Liver (tissue), 8 donors: ENCODE measurements at regions not wholly inside any gene's neighbourhood (a gene's known extent, or its start where the extent isn't known, plus 50 kb on each side); places are given as distances from the start of the nearest gene placed in this dataset.
"Not testable (repeated sequence)": the region's sequence is repeated elsewhere in the genome, so short reads cannot be mapped to it uniquely, and the experiment has no call there.

Experiments used
- DNase-seq: peaks from one replicate; pipeline ENCODE4 v3.0.0-alpha.2; 2017; ENCODE audit warnings: low spot score
- H3K27ac ChIP-seq, 2 donors: one replicate each; pipeline ENCODE4 v1.7.0; 2013; ENCODE audit warnings: inconsistent platforms in 2 of 2, low read length in 2 of 2, control low read depth in 1 of 2, low read depth in 1 of 2, mild to moderate bottlenecking in 1 of 2
- H3K27me3 ChIP-seq, 4 donors: one replicate each; pipeline versions ENCODE4 v1.6.1 to v1.7.0; 2013; ENCODE audit warnings: low read length in 3 of 4, inconsistent platforms in 1 of 4, mild to moderate bottlenecking in 1 of 4, moderate library complexity in 1 of 4; ENCODE audit not compliant: control insufficient read depth in 4 of 4, insufficient read depth in 4 of 4
- H3K36me3 ChIP-seq, 4 donors: one replicate each; pipeline versions ENCODE4 v1.6.1 to v1.7.0; 2013; ENCODE audit warnings: low read length in 3 of 4, mild to moderate bottlenecking in 3 of 4, low read depth in 1 of 4, moderate library complexity in 1 of 4; ENCODE audit not compliant: control insufficient read depth in 4 of 4, insufficient read depth in 3 of 4
- H3K4me1 ChIP-seq, 4 donors: one replicate each; pipeline versions ENCODE4 v1.6.1 to v1.7.0; 2013; ENCODE audit warnings: low read length in 3 of 4, mild to moderate bottlenecking in 3 of 4, moderate library complexity in 1 of 4; ENCODE audit not compliant: control insufficient read depth in 4 of 4, insufficient read depth in 4 of 4
- H3K4me3 ChIP-seq, 3 donors: one replicate each; pipeline versions ENCODE4 v1.6.1 to v1.7.0; 2013; ENCODE audit warnings: low read length in 3 of 3, control low read depth in 1 of 3, low read depth in 1 of 3, mild to moderate bottlenecking in 1 of 3
- H3K9ac ChIP-seq, 2 donors: one replicate each; pipeline ENCODE4 v1.7.0; 2013; ENCODE audit warnings: low read length in 2 of 2, mild to moderate bottlenecking in 2 of 2, moderate library complexity in 2 of 2, control low read depth in 1 of 2, low read depth in 1 of 2
- H3K9me3 ChIP-seq, 4 donors: one replicate each; pipeline versions ENCODE4 v1.6.1 to v1.7.0; 2013; ENCODE audit warnings: low read length in 3 of 4; ENCODE audit not compliant: control insufficient read depth in 4 of 4
- FOXA1 ChIP-seq: IDR thresholded peaks from 2 replicates; pipeline ENCODE4 v1.6.1; 2016; ENCODE audit warnings: antibody characterized with exemption
- FOXA2 ChIP-seq: IDR thresholded peaks from 2 replicates; pipeline ENCODE4 v1.6.1; 2016; ENCODE audit warnings: antibody characterized with exemption
- GABPA ChIP-seq, 2 donors: IDR thresholded peaks in 1 of 2; conservative IDR thresholded peaks in 1 of 2; 2 replicates each; pipeline ENCODE4 v1.6.1; 2016; ENCODE audit warnings: antibody characterized with exemption in 2 of 2, mild to moderate bottlenecking in 1 of 2, moderate library complexity in 1 of 2
- HNF4A ChIP-seq, 2 donors: conservative IDR thresholded peaks; 2 replicates each; pipeline ENCODE4 v1.6.1; 2016; ENCODE audit warnings: antibody characterized with exemption in 2 of 2, mild to moderate bottlenecking in 2 of 2
- HNF4G ChIP-seq: IDR thresholded peaks from 2 replicates; pipeline ENCODE4 v1.6.1; 2016; ENCODE audit warnings: antibody characterized with exemption
- NR2F2 ChIP-seq: IDR thresholded peaks from 2 replicates; pipeline ENCODE4 v1.6.1; 2016; ENCODE audit warnings: antibody characterized with exemption
- RAD21 ChIP-seq, 2 donors: IDR thresholded peaks; 2 replicates each; pipeline ENCODE4 v1.6.1; 2016; ENCODE audit warnings: antibody characterized with exemption in 2 of 2, mild to moderate bottlenecking in 2 of 2
- RXRA ChIP-seq, 2 donors: IDR thresholded peaks; 2 replicates each; pipeline ENCODE4 v1.6.1; 2017 to 2018; ENCODE audit warnings: antibody characterized with exemption in 2 of 2, mild to moderate bottlenecking in 1 of 2
- SP1 ChIP-seq: IDR thresholded peaks from 2 replicates; pipeline ENCODE4 v1.6.1; 2018; ENCODE audit warnings: antibody characterized with exemption, mild to moderate bottlenecking
- YY1 ChIP-seq: IDR thresholded peaks from 2 replicates; pipeline ENCODE4 v1.6.1; 2016; ENCODE audit warnings: antibody characterized with exemption, mild to moderate bottlenecking
- WGBS: extraction: QIAGEN DNeasy Blood & Tissue Kit; methylation state at CpG from one replicate; pipeline ENCODE4 v1.1.7; 2013; 5-methylcytosine and 5-hydroxymethylcytosine counted together
- TF ChIP-seq, protein P1 (sequence below): IDR thresholded peaks from 2 replicates; pipeline ENCODE4 v1.6.1; 2016; ENCODE audit warnings: antibody characterized with exemption
- TF ChIP-seq, protein P2 (sequence below): fragments of 150-350 bp; IDR thresholded peaks from 2 replicates; pipeline ENCODE4 v1.5.1; 2017; ENCODE audit warnings: improper control_type of control experiment, low read depth, low read length; ENCODE audit not compliant: missing input control
- TF ChIP-seq, protein P3 (sequence below): IDR thresholded peaks from 2 replicates; pipeline ENCODE4 v1.6.1; 2016; ENCODE audit warnings: antibody characterized with exemption, mild to moderate bottlenecking
- TF ChIP-seq, protein P4 (sequence below): IDR thresholded peaks from 2 replicates; pipeline ENCODE4 v1.6.1; 2016; ENCODE audit warnings: antibody characterized with exemption
- TF ChIP-seq, protein P5 (sequence below): IDR thresholded peaks from 2 replicates; pipeline ENCODE4 v1.6.1; 2016; ENCODE audit warnings: antibody characterized with exemption
- donor health status: healthy.
- donor health status: healthy.
- donor health status: healthy.
- donor health status: healthy.
- donor health status: healthy.

DNA sequence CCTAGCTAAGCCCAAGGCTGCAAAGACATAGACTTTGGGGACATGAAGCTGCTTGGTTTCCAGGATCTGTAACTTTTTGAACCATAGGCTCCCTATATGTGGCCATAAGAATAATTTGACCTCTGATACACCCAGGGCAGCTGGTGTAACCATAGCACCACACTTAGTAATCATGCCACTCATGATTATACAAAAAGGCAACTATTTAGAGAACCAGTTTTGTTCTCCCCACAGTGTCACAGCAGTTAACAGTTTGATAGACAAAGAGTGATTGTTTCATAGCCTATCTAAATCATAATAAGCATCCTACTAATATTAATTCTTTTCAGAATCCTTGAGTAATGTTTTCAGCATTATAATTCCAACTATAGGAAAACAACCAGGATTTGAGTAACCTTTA, 334.9 kb downstream of the NEK10 start:
- H3K27ac ChIP-seq = no peak overlapping the region
- no peaks in the 10 kb centered on the region for H3K4me1 ChIP-seq
- no peak for DNase-seq
- no peak for TF ChIP-seq FOXA1
- TF ChIP-seq, protein P1, sequence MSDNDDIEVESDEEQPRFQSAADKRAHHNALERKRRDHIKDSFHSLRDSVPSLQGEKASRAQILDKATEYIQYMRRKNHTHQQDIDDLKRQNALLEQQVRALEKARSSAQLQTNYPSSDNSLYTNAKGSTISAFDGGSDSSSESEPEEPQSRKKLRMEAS = no peak
- TF ChIP-seq RAD21 (IDR thresholded peaks at IDR 0.05) = no peak
- TF ChIP-seq RXRA (IDR thresholded peaks at IDR 0.05) = no peak
- H3K9ac ChIP-seq = no peak overlapping the region
- H3K36me3 ChIP-seq = no peaks in the 10 kb centered on the region
- peaks cover 0 to 6% (median 0%) of the 10 kb centered on the region in 4 donors for H3K27me3 ChIP-seq
- no peak overlapping the region for H3K4me3 ChIP-seq
- H3K9me3 ChIP-seq = no peaks in the 10 kb centered on the region

DNA sequence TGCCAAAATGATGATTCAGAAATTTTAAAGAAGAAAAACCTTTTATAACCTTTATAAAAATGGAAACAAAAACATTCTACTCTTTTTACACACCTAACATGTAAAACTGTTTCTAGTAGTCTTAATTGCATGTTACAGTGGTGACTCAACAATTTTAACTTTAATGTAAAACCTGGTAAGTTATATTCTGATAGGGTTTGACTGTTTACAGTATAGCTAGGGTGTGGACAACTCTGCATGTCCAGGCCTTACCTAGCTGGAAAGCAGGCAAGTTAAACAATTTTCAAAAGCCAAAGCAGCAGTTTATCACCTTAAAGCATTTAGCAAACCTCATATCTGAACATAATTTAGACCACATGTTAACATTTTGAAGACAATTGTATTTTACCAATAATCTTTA, 328.5 kb downstream of the NEK10 start:
- Histone ChIP-seq H3K9me3 (no peaks in the 10 kb centered on the region), H3K4me3 (no peak overlapping the region), H3K27ac (no peak overlapping the region), H3K27me3 (no peaks in the 10 kb centered on the region), H3K9ac (no peak overlapping the region), H3K4me1 (no peaks in the 10 kb centered on the region), H3K36me3 (no peaks in the 10 kb centered on the region)
- TF ChIP-seq, protein P1 = no peak
- TF ChIP-seq HNF4A (conservative IDR thresholded peaks at IDR 0.05) (no peak), GABPA (IDR thresholded peaks at IDR 0.05 in 1 of 2, conservative IDR thresholded peaks at IDR 0.05 in 1 of 2) (no peak), NR2F2 (no peak), SP1 (no peak), FOXA2 (no peak), RXRA (IDR thresholded peaks at IDR 0.05) (no peak), HNF4G (no peak), YY1 (no peak)
- TF ChIP-seq, protein P2, sequence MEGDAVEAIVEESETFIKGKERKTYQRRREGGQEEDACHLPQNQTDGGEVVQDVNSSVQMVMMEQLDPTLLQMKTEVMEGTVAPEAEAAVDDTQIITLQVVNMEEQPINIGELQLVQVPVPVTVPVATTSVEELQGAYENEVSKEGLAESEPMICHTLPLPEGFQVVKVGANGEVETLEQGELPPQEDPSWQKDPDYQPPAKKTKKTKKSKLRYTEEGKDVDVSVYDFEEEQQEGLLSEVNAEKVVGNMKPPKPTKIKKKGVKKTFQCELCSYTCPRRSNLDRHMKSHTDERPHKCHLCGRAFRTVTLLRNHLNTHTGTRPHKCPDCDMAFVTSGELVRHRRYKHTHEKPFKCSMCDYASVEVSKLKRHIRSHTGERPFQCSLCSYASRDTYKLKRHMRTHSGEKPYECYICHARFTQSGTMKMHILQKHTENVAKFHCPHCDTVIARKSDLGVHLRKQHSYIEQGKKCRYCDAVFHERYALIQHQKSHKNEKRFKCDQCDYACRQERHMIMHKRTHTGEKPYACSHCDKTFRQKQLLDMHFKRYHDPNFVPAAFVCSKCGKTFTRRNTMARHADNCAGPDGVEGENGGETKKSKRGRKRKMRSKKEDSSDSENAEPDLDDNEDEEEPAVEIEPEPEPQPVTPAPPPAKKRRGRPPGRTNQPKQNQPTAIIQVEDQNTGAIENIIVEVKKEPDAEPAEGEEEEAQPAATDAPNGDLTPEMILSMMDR = no peak
- TF ChIP-seq, protein P3, sequence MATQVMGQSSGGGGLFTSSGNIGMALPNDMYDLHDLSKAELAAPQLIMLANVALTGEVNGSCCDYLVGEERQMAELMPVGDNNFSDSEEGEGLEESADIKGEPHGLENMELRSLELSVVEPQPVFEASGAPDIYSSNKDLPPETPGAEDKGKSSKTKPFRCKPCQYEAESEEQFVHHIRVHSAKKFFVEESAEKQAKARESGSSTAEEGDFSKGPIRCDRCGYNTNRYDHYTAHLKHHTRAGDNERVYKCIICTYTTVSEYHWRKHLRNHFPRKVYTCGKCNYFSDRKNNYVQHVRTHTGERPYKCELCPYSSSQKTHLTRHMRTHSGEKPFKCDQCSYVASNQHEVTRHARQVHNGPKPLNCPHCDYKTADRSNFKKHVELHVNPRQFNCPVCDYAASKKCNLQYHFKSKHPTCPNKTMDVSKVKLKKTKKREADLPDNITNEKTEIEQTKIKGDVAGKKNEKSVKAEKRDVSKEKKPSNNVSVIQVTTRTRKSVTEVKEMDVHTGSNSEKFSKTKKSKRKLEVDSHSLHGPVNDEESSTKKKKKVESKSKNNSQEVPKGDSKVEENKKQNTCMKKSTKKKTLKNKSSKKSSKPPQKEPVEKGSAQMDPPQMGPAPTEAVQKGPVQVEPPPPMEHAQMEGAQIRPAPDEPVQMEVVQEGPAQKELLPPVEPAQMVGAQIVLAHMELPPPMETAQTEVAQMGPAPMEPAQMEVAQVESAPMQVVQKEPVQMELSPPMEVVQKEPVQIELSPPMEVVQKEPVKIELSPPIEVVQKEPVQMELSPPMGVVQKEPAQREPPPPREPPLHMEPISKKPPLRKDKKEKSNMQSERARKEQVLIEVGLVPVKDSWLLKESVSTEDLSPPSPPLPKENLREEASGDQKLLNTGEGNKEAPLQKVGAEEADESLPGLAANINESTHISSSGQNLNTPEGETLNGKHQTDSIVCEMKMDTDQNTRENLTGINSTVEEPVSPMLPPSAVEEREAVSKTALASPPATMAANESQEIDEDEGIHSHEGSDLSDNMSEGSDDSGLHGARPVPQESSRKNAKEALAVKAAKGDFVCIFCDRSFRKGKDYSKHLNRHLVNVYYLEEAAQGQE = no peak
- TF ChIP-seq, protein P4, sequence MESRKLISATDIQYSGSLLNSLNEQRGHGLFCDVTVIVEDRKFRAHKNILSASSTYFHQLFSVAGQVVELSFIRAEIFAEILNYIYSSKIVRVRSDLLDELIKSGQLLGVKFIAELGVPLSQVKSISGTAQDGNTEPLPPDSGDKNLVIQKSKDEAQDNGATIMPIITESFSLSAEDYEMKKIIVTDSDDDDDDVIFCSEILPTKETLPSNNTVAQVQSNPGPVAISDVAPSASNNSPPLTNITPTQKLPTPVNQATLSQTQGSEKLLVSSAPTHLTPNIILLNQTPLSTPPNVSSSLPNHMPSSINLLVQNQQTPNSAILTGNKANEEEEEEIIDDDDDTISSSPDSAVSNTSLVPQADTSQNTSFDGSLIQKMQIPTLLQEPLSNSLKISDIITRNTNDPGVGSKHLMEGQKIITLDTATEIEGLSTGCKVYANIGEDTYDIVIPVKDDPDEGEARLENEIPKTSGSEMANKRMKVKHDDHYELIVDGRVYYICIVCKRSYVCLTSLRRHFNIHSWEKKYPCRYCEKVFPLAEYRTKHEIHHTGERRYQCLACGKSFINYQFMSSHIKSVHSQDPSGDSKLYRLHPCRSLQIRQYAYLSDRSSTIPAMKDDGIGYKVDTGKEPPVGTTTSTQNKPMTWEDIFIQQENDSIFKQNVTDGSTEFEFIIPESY = no peak
- TF ChIP-seq, protein P5, sequence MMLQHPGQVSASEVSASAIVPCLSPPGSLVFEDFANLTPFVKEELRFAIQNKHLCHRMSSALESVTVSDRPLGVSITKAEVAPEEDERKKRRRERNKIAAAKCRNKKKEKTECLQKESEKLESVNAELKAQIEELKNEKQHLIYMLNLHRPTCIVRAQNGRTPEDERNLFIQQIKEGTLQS = no peak
- no peak for DNase-seq

DNA sequence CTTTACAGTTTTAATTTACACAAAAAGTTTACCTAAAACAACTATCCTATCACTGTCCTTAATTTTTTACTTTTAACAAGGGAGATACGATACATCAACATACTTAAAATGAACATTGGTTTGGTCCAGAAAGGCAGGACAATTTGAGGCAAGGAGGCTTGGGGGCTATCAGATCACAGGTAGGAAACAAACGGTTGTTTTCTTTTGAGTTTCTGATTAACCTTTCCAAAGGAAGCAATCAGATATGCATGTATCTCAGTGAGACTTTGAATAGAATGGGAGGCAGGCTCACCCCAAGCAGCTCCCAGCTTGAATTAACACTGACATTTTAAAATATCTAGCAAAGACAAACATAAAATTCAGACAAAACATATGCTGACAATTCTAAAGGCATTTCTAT, 326.6 kb downstream of the NEK10 start:
- not testable (repeated sequence) for H3K27ac ChIP-seq, H3K27me3 ChIP-seq, H3K9me3 ChIP-seq, DNase-seq, H3K9ac ChIP-seq, H3K4me3 ChIP-seq, H3K36me3 ChIP-seq, H3K4me1 ChIP-seq
- 46% methylated on average over 2 of the region's 2 CpGs for WGBS
